ENCODE measurements at regions not wholly inside any gene's neighbourhood (a gene's known extent, or its start where the extent isn't known, plus 50 kb on each side); places are given as distances from the start of the nearest gene placed in this dataset.
"Not testable (repeated sequence)": the region's sequence is repeated elsewhere in the genome, so short reads cannot be mapped to it uniquely, and the experiment has no call there.

GRCh38 chr4:33841120-33841519 is 2403.2 kb downstream of the ARAP2 start:
- Histone ChIP-seq H3K36me3 (no peaks in the 10 kb centered on the region), H3K27ac (no peak overlapping the region), H3K27me3 (no peaks in the 10 kb centered on the region), H3K9me3 (no peaks in the 10 kb centered on the region), H3K4me3 (no peak overlapping the region), H3K4me1 (no peaks in the 10 kb centered on the region)
- intact Hi-C loops (cut with DNase I; ENCODE audit: low total_unique reads), result no loop called here
- TF ChIP-seq POLR2A (IDR thresholded peaks at IDR 0.05), result no peak
- TF ChIP-seq CTCF (IDR thresholded peaks at IDR 0.05), result no peak
- TF ChIP-seq POLR2AphosphoS5 (IDR thresholded peaks at IDR 0.05), result no peak
- DNase-seq (ENCODE audit: low spot score in 2 of 2), result no peak

DNA sequence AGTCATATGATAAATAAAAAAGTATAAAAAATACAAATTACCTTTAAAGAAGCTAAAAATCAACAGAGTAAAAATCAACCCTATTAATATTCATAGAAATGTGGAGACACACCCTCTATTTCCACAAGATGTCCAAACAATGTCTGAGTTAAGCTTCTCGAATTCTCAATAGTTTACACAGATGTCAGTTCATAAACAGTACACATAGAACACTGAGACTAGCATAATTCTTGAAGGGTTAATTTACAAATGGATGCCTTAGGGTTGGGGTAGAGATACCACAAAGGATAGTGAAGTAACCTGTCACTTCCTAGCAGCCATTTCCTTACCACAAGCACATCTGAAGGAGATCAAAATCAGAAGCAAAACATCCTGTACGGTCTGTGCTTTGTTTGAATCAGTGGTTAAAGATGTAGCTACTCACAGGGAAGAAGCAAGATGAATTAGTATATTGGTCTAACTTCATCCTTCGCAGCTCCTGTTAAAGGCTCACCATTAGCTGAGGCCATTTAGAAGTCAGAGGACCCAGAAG is 2393.9 kb downstream of the ARAP2 start:
- Histone ChIP-seq H3K27ac (no peak overlapping the region), H3K9me3 (no peaks in the 10 kb centered on the region), H3K36me3 (no peaks in the 10 kb centered on the region), H3K4me1 (no peaks in the 10 kb centered on the region), H3K4me3 (no peak overlapping the region), H3K27me3 (no peaks in the 10 kb centered on the region)
- intact Hi-C loops (cut with DNase I; ENCODE audit: low total_unique reads), result no loop called here
- DNase-seq (ENCODE audit: low spot score in 2 of 2), result no peak
- no peak for TF ChIP-seq POLR2AphosphoS5 (IDR thresholded peaks at IDR 0.05)
- TF ChIP-seq CTCF (IDR thresholded peaks at IDR 0.05), result no peak
- no peak for TF ChIP-seq POLR2A (IDR thresholded peaks at IDR 0.05)

DNA sequence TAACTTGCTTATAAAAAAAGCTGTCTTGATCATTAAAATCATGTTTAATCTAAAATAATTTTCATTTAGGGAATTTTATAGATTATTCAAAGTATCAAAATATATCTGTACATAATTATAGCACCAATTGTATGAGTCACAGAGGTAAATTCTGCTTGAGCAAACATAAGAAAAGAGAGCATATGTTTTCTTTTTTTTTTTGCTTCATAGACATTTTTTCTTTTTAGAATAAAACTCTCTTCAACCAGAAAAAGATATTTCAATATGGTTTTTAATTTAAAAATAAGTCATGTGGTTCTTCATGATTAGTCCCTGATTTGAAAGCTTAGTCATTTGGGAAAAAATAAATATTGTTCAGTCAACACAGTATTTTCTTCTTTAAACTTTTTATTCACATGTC is 2390.6 kb downstream of the ARAP2 start:
- H3K27ac ChIP-seq; H3K27me3 ChIP-seq; H3K36me3 ChIP-seq; H3K4me1 ChIP-seq; H3K4me3 ChIP-seq; DNase-seq (ENCODE audit: low spot score in 2 of 2); H3K9me3 ChIP-seq; intact Hi-C loops (cut with DNase I; ENCODE audit: low total_unique reads): not testable (repeated sequence)

- Histone ChIP-seq H3K36me3 (no peaks in the 10 kb centered on the region), H3K9me3 (peaks cover 7% of the 10 kb centered on the region in 2 donors), H3K27me3 (no peaks in the 10 kb centered on the region), H3K4me3 (no peak overlapping the region), H3K27ac (no peak overlapping the region), H3K4me1 (no peaks in the 10 kb centered on the region)
- intact Hi-C loops (cut with DNase I; ENCODE audit: low total_unique reads), result no loop called here
- no peak for TF ChIP-seq CTCF (IDR thresholded peaks at IDR 0.05)
- TF ChIP-seq POLR2A (IDR thresholded peaks at IDR 0.05), result no peak
- TF ChIP-seq POLR2AphosphoS5 (IDR thresholded peaks at IDR 0.05), result no peak
- no peak for DNase-seq (ENCODE audit: low spot score in 2 of 2)
Observed at GRCh38 chr4:33864290-33864859, 2379.9 kb downstream of the ARAP2 start.

- Histone ChIP-seq H3K27me3 (no peaks in the 10 kb centered on the region), H3K9me3 (peaks cover 5% of the 10 kb centered on the region in 2 donors), H3K36me3 (no peaks in the 10 kb centered on the region), H3K4me3 (no peak overlapping the region), H3K27ac (no peak overlapping the region), H3K4me1 (no peaks in the 10 kb centered on the region)
- TF ChIP-seq POLR2AphosphoS5 (IDR thresholded peaks at IDR 0.05), result no peak
- TF ChIP-seq CTCF (IDR thresholded peaks at IDR 0.05), result no peak
- TF ChIP-seq POLR2A (IDR thresholded peaks at IDR 0.05), result no peak
- no peak for DNase-seq (ENCODE audit: low spot score in 2 of 2)
- intact Hi-C loops (cut with DNase I; ENCODE audit: low total_unique reads), result no loop called here
Observed at GRCh38 chr4:33873791-33874190, 2370.5 kb downstream of the ARAP2 start.

GRCh38 chr4:33878710-33879109 is 2365.6 kb downstream of the ARAP2 start:
- Histone ChIP-seq H3K27ac (no peak overlapping the region), H3K4me1 (no peaks in the 10 kb centered on the region), H3K36me3 (no peaks in the 10 kb centered on the region), H3K9me3 (no peaks in the 10 kb centered on the region), H3K4me3 (no peak overlapping the region), H3K27me3 (no peaks in the 10 kb centered on the region)
- intact Hi-C loops (cut with DNase I; ENCODE audit: low total_unique reads), result no loop called here
- no peak for TF ChIP-seq CTCF (IDR thresholded peaks at IDR 0.05)
- no peak for TF ChIP-seq POLR2A (IDR thresholded peaks at IDR 0.05)
- no peak for TF ChIP-seq POLR2AphosphoS5 (IDR thresholded peaks at IDR 0.05)
- no peak for DNase-seq (ENCODE audit: low spot score in 2 of 2)
